ENCODE measurements at regions not wholly inside any gene's neighbourhood (a gene's known extent, or its start where the extent isn't known, plus 50 kb on each side); places are given as distances from the start of the nearest gene placed in this dataset.

DNA sequence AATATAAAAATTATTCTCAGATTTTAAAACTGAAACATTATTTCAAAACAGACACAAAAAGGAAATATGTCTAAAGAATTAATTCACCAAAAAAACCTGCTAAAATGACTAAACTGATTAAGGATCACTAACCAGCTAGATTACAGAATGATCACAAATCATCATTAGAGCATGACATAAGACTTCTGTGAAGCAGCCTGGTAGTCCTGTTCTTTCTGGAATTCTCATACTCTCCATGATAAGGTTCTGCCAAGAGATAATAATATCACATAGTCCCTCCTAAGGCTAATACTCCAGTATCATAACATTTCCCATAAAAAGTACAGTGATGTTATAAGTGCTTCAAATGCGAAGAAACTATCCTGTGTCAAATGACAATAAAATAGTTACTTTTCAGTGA lies 1814.9 kb downstream of the SLITRK5 start:
- Histone ChIP-seq H3K27me3 (ENCODE audit: insufficient read depth) (no peaks in the 10 kb centered on the region), H3K4me2 (no peak overlapping the region), H3F3A (replicated peaks; ENCODE audit: low read depth) (no peaks in the 10 kb centered on the region), H2AFZ (no peak overlapping the region), H3K79me2 (replicated peaks; ENCODE audit: insufficient read depth) (no peaks in the 10 kb centered on the region), H3K27ac (ENCODE audit: low read depth) (no peak overlapping the region), H3K4me3 (no peak overlapping the region), H3K4me1 (ENCODE audit: insufficient read depth) (no peaks in the 10 kb centered on the region), H3K36me3 (ENCODE audit: insufficient read depth) (no peaks in the 10 kb centered on the region), H3K9me2 (ENCODE audit: insufficient read depth) (no peaks in the 10 kb centered on the region), H4K20me1 (replicated peaks; ENCODE audit: insufficient read depth) (no peaks in the 10 kb centered on the region)
- TF ChIP-seq NANOG (IDR thresholded peaks at IDR 0.05; ENCODE audit: borderline replicate concordance) (no peak), EZH2phosphoT487 (IDR thresholded peaks at IDR 0.05; ENCODE audit: unreplicated experiment) (no peak), CREB1 (CRISPR knock-in tag; IDR thresholded peaks at IDR 0.05; ENCODE audit: low read depth) (no peak), JUNB (IDR thresholded peaks at IDR 0.05; ENCODE audit: unreplicated experiment) (no peak), STAT1 (IDR thresholded peaks at IDR 0.05; ENCODE audit: unreplicated experiment) (no peak), POLR2AphosphoS5 (IDR thresholded peaks at IDR 0.05; ENCODE audit: low read depth) (no peak), EZH2 (IDR thresholded peaks at IDR 0.05; ENCODE audit: low read depth, unreplicated experiment) (no peak), ZNF331 (CRISPR knock-in tag; IDR thresholded peaks at IDR 0.05; ENCODE audit: low read depth) (no peak), ZNF114 (CRISPR knock-in tag; IDR thresholded peaks at IDR 0.05) (no peak)
- TF ChIP-seq, protein P1, sequence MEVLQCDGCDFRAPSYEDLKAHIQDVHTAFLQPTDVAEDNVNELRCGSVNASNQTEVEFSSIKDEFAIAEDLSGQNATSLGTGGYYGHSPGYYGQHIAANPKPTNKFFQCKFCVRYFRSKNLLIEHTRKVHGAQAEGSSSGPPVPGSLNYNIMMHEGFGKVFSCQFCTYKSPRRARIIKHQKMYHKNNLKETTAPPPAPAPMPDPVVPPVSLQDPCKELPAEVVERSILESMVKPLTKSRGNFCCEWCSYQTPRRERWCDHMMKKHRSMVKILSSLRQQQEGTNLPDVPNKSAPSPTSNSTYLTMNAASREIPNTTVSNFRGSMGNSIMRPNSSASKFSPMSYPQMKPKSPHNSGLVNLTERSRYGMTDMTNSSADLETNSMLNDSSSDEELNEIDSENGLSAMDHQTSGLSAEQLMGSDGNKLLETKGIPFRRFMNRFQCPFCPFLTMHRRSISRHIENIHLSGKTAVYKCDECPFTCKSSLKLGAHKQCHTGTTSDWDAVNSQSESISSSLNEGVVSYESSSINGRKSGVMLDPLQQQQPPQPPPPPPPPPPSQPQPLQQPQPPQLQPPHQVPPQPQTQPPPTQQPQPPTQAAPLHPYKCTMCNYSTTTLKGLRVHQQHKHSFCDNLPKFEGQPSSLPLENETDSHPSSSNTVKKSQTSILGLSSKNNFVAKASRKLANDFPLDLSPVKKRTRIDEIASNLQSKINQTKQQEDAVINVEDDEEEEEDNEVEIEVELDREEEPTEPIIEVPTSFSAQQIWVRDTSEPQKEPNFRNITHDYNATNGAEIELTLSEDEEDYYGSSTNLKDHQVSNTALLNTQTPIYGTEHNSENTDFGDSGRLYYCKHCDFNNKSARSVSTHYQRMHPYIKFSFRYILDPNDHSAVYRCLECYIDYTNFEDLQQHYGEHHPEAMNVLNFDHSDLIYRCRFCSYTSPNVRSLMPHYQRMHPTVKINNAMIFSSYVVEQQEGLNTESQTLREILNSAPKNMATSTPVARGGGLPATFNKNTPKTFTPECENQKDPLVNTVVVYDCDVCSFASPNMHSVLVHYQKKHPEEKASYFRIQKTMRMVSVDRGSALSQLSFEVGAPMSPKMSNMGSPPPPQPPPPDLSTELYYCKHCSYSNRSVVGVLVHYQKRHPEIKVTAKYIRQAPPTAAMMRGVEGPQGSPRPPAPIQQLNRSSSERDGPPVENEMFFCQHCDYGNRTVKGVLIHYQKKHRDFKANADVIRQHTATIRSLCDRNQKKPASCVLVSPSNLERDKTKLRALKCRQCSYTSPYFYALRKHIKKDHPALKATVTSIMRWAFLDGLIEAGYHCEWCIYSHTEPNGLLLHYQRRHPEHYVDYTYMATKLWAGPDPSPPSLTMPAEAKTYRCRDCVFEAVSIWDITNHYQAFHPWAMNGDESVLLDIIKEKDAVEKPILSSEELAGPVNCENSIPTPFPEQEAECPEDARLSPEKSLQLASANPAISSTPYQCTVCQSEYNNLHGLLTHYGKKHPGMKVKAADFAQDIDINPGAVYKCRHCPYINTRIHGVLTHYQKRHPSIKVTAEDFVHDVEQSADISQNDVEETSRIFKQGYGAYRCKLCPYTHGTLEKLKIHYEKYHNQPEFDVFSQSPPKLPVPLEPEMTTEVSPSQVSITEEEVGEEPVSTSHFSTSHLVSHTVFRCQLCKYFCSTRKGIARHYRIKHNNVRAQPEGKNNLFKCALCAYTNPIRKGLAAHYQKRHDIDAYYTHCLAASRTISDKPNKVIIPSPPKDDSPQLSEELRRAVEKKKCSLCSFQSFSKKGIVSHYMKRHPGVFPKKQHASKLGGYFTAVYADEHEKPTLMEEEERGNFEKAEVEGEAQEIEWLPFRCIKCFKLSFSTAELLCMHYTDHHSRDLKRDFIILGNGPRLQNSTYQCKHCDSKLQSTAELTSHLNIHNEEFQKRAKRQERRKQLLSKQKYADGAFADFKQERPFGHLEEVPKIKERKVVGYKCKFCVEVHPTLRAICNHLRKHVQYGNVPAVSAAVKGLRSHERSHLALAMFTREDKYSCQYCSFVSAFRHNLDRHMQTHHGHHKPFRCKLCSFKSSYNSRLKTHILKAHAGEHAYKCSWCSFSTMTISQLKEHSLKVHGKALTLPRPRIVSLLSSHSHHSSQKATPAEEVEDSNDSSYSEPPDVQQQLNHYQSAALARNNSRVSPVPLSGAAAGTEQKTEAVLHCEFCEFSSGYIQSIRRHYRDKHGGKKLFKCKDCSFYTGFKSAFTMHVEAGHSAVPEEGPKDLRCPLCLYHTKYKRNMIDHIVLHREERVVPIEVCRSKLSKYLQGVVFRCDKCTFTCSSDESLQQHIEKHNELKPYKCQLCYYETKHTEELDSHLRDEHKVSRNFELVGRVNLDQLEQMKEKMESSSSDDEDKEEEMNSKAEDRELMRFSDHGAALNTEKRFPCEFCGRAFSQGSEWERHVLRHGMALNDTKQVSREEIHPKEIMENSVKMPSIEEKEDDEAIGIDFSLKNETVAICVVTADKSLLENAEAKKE (CRISPR knock-in tag; IDR thresholded peaks at IDR 0.05) = no peak
- TF ChIP-seq, protein P2, sequence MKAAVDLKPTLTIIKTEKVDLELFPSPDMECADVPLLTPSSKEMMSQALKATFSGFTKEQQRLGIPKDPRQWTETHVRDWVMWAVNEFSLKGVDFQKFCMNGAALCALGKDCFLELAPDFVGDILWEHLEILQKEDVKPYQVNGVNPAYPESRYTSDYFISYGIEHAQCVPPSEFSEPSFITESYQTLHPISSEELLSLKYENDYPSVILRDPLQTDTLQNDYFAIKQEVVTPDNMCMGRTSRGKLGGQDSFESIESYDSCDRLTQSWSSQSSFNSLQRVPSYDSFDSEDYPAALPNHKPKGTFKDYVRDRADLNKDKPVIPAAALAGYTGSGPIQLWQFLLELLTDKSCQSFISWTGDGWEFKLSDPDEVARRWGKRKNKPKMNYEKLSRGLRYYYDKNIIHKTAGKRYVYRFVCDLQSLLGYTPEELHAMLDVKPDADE (IDR thresholded peaks at IDR 0.05) = no peak
- TF ChIP-seq, protein P3, sequence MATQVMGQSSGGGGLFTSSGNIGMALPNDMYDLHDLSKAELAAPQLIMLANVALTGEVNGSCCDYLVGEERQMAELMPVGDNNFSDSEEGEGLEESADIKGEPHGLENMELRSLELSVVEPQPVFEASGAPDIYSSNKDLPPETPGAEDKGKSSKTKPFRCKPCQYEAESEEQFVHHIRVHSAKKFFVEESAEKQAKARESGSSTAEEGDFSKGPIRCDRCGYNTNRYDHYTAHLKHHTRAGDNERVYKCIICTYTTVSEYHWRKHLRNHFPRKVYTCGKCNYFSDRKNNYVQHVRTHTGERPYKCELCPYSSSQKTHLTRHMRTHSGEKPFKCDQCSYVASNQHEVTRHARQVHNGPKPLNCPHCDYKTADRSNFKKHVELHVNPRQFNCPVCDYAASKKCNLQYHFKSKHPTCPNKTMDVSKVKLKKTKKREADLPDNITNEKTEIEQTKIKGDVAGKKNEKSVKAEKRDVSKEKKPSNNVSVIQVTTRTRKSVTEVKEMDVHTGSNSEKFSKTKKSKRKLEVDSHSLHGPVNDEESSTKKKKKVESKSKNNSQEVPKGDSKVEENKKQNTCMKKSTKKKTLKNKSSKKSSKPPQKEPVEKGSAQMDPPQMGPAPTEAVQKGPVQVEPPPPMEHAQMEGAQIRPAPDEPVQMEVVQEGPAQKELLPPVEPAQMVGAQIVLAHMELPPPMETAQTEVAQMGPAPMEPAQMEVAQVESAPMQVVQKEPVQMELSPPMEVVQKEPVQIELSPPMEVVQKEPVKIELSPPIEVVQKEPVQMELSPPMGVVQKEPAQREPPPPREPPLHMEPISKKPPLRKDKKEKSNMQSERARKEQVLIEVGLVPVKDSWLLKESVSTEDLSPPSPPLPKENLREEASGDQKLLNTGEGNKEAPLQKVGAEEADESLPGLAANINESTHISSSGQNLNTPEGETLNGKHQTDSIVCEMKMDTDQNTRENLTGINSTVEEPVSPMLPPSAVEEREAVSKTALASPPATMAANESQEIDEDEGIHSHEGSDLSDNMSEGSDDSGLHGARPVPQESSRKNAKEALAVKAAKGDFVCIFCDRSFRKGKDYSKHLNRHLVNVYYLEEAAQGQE (IDR thresholded peaks at IDR 0.05; ENCODE audit: unreplicated experiment) = no peak
- TF ChIP-seq, protein P4, sequence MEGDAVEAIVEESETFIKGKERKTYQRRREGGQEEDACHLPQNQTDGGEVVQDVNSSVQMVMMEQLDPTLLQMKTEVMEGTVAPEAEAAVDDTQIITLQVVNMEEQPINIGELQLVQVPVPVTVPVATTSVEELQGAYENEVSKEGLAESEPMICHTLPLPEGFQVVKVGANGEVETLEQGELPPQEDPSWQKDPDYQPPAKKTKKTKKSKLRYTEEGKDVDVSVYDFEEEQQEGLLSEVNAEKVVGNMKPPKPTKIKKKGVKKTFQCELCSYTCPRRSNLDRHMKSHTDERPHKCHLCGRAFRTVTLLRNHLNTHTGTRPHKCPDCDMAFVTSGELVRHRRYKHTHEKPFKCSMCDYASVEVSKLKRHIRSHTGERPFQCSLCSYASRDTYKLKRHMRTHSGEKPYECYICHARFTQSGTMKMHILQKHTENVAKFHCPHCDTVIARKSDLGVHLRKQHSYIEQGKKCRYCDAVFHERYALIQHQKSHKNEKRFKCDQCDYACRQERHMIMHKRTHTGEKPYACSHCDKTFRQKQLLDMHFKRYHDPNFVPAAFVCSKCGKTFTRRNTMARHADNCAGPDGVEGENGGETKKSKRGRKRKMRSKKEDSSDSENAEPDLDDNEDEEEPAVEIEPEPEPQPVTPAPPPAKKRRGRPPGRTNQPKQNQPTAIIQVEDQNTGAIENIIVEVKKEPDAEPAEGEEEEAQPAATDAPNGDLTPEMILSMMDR (conservative IDR thresholded peaks at IDR 0.05; ENCODE audit: low read depth in 2 of 2) = no peak
- DNase-seq (ENCODE audit: low spot score) = no peak
- Mint-ChIP-seq H3K9me3 (peaks cover 3% of the 10 kb centered on the region; the same call in 2 of the 3 replicates), H3K27me3 (ENCODE audit: insufficient read depth, low read depth, poor library complexity) (no peaks in the 10 kb centered on the region), H3K4me3 (no peak overlapping the region), H3K27ac (no peak overlapping the region), H3K4me1 (no peaks in the 10 kb centered on the region), H3K36me3 (ENCODE audit: low read depth) (peaks cover under 1% of the 10 kb centered on the region; the same call in 2 of the 3 replicates)
- ATAC-seq = no peak

All from GM23338 (cell line).